ENCODE measurements at regions not wholly inside any gene's neighbourhood (a gene's known extent, or its start where the extent isn't known, plus 50 kb on each side); places are given as distances from the start of the nearest gene placed in this dataset.

DNA sequence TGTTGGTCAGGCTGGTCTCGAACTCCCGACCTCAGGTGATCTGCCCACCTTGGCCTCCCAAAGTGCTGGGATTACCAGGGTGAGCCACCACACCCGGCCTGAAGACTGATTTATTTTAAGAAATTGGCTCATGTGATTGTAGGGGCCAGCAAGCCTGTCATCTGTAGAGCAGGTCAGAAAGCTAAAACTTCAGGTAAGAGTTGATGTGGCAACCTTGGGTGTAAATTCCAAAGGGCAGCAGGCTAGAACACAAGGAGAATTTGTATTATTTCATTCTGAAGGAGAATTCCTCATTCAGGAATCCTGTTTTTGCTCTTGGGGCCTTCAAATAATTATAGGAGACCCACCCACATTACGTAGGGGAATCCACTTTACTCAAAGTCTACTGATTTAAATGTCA, 728.7 kb downstream of the LTN1 start:
- no peak overlapping the region for H3K4me3 ChIP-seq (ENCODE audit: low read length in 3 of 3)
- H3K4me1 ChIP-seq (ENCODE audit: control insufficient read depth in 3 of 3, insufficient read depth in 3 of 3, low read length in 3 of 3), result no peaks in the 10 kb centered on the region
- H3K36me3 ChIP-seq (ENCODE audit: control insufficient read depth in 3 of 3, insufficient read depth in 3 of 3, low read length in 3 of 3), result no peaks in the 10 kb centered on the region
- H3K9ac ChIP-seq (ENCODE audit: low read depth in 1 of 3, low read length in 3 of 3), result no peak overlapping the region
- no peak overlapping the region for H3K27ac ChIP-seq (ENCODE audit: low read depth, low read length)
- H3K9me3 ChIP-seq (ENCODE audit: control insufficient read depth in 3 of 3, low read length in 3 of 3), result no peaks in the 10 kb centered on the region
- H3K27me3 ChIP-seq (ENCODE audit: control insufficient read depth in 3 of 3, insufficient read depth in 3 of 3, low read length in 3 of 3), result no peaks in the 10 kb centered on the region

- Histone ChIP-seq H3K4me3 (ENCODE audit: low read length in 3 of 3) (no peak overlapping the region), H3K27ac (ENCODE audit: low read depth, low read length) (no peak overlapping the region), H3K36me3 (ENCODE audit: control insufficient read depth in 3 of 3, insufficient read depth in 3 of 3, low read length in 3 of 3) (no peaks in the 10 kb centered on the region), H3K4me1 (ENCODE audit: control insufficient read depth in 3 of 3, insufficient read depth in 3 of 3, low read length in 3 of 3) (no peaks in the 10 kb centered on the region), H3K27me3 (ENCODE audit: control insufficient read depth in 3 of 3, insufficient read depth in 3 of 3, low read length in 3 of 3) (no peaks in the 10 kb centered on the region), H3K9ac (ENCODE audit: low read depth in 1 of 3, low read length in 3 of 3) (no peak overlapping the region), H3K9me3 (ENCODE audit: control insufficient read depth in 3 of 3, low read length in 3 of 3) (no peaks in the 10 kb centered on the region)
These were observed 731.4 kb downstream of the LTN1 start for GRCh38 chr21:28261298-28261697.

DNA sequence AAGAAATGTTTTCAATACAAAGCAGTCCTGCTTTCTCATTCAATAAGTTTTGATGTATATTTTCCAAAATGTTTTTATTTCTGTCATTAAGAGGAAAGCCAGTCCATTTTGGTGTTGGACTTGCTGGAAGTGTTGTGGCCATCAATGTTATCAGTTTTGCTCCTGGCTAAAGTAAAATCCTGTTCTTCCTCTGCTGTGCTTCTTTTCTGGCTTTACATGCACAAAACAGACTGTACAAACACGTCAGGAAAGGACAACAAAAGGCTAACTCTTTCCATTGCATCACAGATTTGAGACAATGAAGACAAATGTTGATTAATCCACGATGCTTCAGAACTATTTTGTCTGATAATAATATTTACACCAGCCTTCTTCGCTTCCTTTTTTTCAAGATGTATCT, 735.4 kb downstream of the LTN1 start:
- Histone ChIP-seq H3K36me3 (ENCODE audit: control insufficient read depth in 3 of 3, insufficient read depth in 3 of 3, low read length in 3 of 3) (no peaks in the 10 kb centered on the region), H3K27me3 (ENCODE audit: control insufficient read depth in 3 of 3, insufficient read depth in 3 of 3, low read length in 3 of 3) (no peaks in the 10 kb centered on the region), H3K9ac (ENCODE audit: low read depth in 1 of 3, low read length in 3 of 3) (no peak overlapping the region), H3K9me3 (ENCODE audit: control insufficient read depth in 3 of 3, low read length in 3 of 3) (no peaks in the 10 kb centered on the region), H3K4me1 (ENCODE audit: control insufficient read depth in 3 of 3, insufficient read depth in 3 of 3, low read length in 3 of 3) (no peaks in the 10 kb centered on the region), H3K27ac (ENCODE audit: low read depth, low read length) (no peak overlapping the region), H3K4me3 (ENCODE audit: low read length in 3 of 3) (no peak overlapping the region)

DNA sequence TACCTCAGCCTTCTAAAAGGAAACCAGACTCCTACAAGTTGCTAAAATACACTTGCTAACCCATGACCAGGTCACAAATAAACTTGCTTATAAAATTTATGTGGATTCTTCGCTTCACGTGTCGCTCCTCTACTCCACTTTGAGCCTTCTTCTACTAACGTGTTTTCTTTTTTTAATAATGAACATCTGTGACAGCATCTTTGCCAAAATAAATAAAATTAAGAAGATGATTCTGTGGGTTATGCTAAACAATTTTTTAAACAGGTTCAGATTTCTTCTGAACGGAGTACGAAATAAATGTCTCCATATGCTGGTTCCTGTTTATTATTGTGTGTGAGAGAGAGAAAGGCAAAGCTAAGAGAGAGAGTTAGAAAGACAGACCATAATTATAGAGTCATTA, 735.8 kb downstream of the LTN1 start:
- no peaks in the 10 kb centered on the region for H3K27me3 ChIP-seq (ENCODE audit: control insufficient read depth in 3 of 3, insufficient read depth in 3 of 3, low read length in 3 of 3)
- no peaks in the 10 kb centered on the region for H3K9me3 ChIP-seq (ENCODE audit: control insufficient read depth in 3 of 3, low read length in 3 of 3)
- H3K4me1 ChIP-seq (ENCODE audit: control insufficient read depth in 3 of 3, insufficient read depth in 3 of 3, low read length in 3 of 3), result no peaks in the 10 kb centered on the region
- no peaks in the 10 kb centered on the region for H3K36me3 ChIP-seq (ENCODE audit: control insufficient read depth in 3 of 3, insufficient read depth in 3 of 3, low read length in 3 of 3)
- no peak overlapping the region for H3K27ac ChIP-seq (ENCODE audit: low read depth, low read length)
- H3K9ac ChIP-seq (ENCODE audit: low read depth in 1 of 3, low read length in 3 of 3), result no peak overlapping the region
- H3K4me3 ChIP-seq (ENCODE audit: low read length in 3 of 3), result no peak overlapping the region

GRCh38 chr21:28256420-28256831, 736.3 kb downstream of the LTN1 start:
- Histone ChIP-seq H3K27ac (ENCODE audit: low read depth, low read length) (no peak overlapping the region), H3K9me3 (ENCODE audit: control insufficient read depth in 3 of 3, low read length in 3 of 3) (no peaks in the 10 kb centered on the region), H3K36me3 (ENCODE audit: control insufficient read depth in 3 of 3, insufficient read depth in 3 of 3, low read length in 3 of 3) (no peaks in the 10 kb centered on the region), H3K27me3 (ENCODE audit: control insufficient read depth in 3 of 3, insufficient read depth in 3 of 3, low read length in 3 of 3) (no peaks in the 10 kb centered on the region), H3K4me1 (ENCODE audit: control insufficient read depth in 3 of 3, insufficient read depth in 3 of 3, low read length in 3 of 3) (no peaks in the 10 kb centered on the region), H3K9ac (ENCODE audit: low read depth in 1 of 3, low read length in 3 of 3) (no peak overlapping the region), H3K4me3 (ENCODE audit: low read length in 3 of 3) (no peak overlapping the region)

DNA sequence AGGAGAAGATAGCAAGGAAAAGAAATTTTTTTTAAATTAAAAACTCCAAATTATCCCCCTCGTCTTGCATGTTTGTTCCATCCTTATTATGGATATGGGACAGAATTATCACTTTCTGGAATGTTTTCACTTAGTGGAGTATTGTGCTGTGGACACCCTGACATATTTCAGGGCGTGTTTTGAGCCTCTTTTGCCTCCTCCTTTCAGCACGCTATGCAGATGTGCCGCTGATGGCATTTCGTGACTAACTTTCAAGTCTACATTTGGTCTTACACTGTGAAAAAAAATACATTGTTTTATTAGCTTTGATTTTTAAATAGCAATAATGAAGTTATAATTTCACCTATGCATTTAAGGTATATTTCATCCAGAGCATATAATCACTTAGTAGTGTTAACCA, 738.7 kb downstream of the LTN1 start:
- no peaks in the 10 kb centered on the region for H3K36me3 ChIP-seq (ENCODE audit: control insufficient read depth in 3 of 3, insufficient read depth in 3 of 3, low read length in 3 of 3)
- no peak overlapping the region for H3K27ac ChIP-seq (ENCODE audit: low read depth, low read length)
- H3K9ac ChIP-seq (ENCODE audit: low read depth in 1 of 3, low read length in 3 of 3), result no peak overlapping the region
- no peaks in the 10 kb centered on the region for H3K9me3 ChIP-seq (ENCODE audit: control insufficient read depth in 3 of 3, low read length in 3 of 3)
- H3K27me3 ChIP-seq (ENCODE audit: control insufficient read depth in 3 of 3, insufficient read depth in 3 of 3, low read length in 3 of 3), result no peaks in the 10 kb centered on the region
- no peaks in the 10 kb centered on the region for H3K4me1 ChIP-seq (ENCODE audit: control insufficient read depth in 3 of 3, insufficient read depth in 3 of 3, low read length in 3 of 3)
- no peak overlapping the region for H3K4me3 ChIP-seq (ENCODE audit: low read length in 3 of 3)

DNA sequence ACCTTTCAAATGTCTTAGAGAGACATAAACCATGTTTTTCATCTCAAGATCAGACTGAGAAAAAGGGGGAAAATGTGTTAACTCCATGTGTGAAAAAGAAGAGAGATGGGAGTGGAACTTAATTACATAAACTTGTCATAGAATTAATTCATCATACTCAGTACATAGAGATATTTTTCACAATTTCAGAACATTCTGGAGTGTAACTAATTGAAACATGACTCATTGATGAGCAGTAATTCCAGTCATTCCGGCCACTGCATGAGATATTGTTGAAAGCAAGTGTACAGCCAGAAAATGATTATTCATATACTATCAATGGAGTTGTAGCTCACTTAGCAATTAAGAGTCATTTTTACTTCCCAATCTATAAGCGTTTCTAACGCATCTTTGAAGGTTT, 739.3 kb downstream of the LTN1 start:
- Histone ChIP-seq H3K36me3 (ENCODE audit: control insufficient read depth in 3 of 3, insufficient read depth in 3 of 3, low read length in 3 of 3) (no peaks in the 10 kb centered on the region), H3K4me1 (ENCODE audit: control insufficient read depth in 3 of 3, insufficient read depth in 3 of 3, low read length in 3 of 3) (no peaks in the 10 kb centered on the region), H3K9me3 (ENCODE audit: control insufficient read depth in 3 of 3, low read length in 3 of 3) (no peaks in the 10 kb centered on the region), H3K4me3 (ENCODE audit: low read length in 3 of 3) (no peak overlapping the region), H3K27ac (ENCODE audit: low read depth, low read length) (no peak overlapping the region), H3K27me3 (ENCODE audit: control insufficient read depth in 3 of 3, insufficient read depth in 3 of 3, low read length in 3 of 3) (no peaks in the 10 kb centered on the region), H3K9ac (ENCODE audit: low read depth in 1 of 3, low read length in 3 of 3) (no peak overlapping the region)

GRCh38 chr21:28252928-28253327, 739.7 kb downstream of the LTN1 start:
- no peak overlapping the region for H3K4me3 ChIP-seq (ENCODE audit: low read length in 3 of 3)
- no peaks in the 10 kb centered on the region for H3K27me3 ChIP-seq (ENCODE audit: control insufficient read depth in 3 of 3, insufficient read depth in 3 of 3, low read length in 3 of 3)
- no peaks in the 10 kb centered on the region for H3K4me1 ChIP-seq (ENCODE audit: control insufficient read depth in 3 of 3, insufficient read depth in 3 of 3, low read length in 3 of 3)
- no peaks in the 10 kb centered on the region for H3K9me3 ChIP-seq (ENCODE audit: control insufficient read depth in 3 of 3, low read length in 3 of 3)
- no peak overlapping the region for H3K27ac ChIP-seq (ENCODE audit: low read depth, low read length)
- H3K36me3 ChIP-seq (ENCODE audit: control insufficient read depth in 3 of 3, insufficient read depth in 3 of 3, low read length in 3 of 3), result no peaks in the 10 kb centered on the region
- H3K9ac ChIP-seq (ENCODE audit: low read depth in 1 of 3, low read length in 3 of 3), result no peak overlapping the region

GRCh38 chr21:28250946-28251345, 741.7 kb downstream of the LTN1 start:
- H3K27me3 ChIP-seq (ENCODE audit: control insufficient read depth in 3 of 3, insufficient read depth in 3 of 3, low read length in 3 of 3), result no peaks in the 10 kb centered on the region
- H3K36me3 ChIP-seq (ENCODE audit: control insufficient read depth in 3 of 3, insufficient read depth in 3 of 3, low read length in 3 of 3), result no peaks in the 10 kb centered on the region
- no peaks in the 10 kb centered on the region for H3K4me1 ChIP-seq (ENCODE audit: control insufficient read depth in 3 of 3, insufficient read depth in 3 of 3, low read length in 3 of 3)
- H3K4me3 ChIP-seq (ENCODE audit: low read length in 3 of 3), result no peak overlapping the region
- H3K27ac ChIP-seq (ENCODE audit: low read depth, low read length), result no peak overlapping the region
- no peak overlapping the region for H3K9ac ChIP-seq (ENCODE audit: low read depth in 1 of 3, low read length in 3 of 3)
- no peaks in the 10 kb centered on the region for H3K9me3 ChIP-seq (ENCODE audit: control insufficient read depth in 3 of 3, low read length in 3 of 3)

GRCh38 chr21:28247454-28248020, 745.1 kb downstream of the LTN1 start:
- Histone ChIP-seq H3K27me3 (ENCODE audit: control insufficient read depth in 3 of 3, insufficient read depth in 3 of 3, low read length in 3 of 3) (no peaks in the 10 kb centered on the region), H3K4me1 (ENCODE audit: control insufficient read depth in 3 of 3, insufficient read depth in 3 of 3, low read length in 3 of 3) (no peaks in the 10 kb centered on the region), H3K9ac (ENCODE audit: low read depth in 1 of 3, low read length in 3 of 3) (no peak overlapping the region), H3K4me3 (ENCODE audit: low read length in 3 of 3) (no peak overlapping the region), H3K9me3 (ENCODE audit: control insufficient read depth in 3 of 3, low read length in 3 of 3) (no peaks in the 10 kb centered on the region), H3K27ac (ENCODE audit: low read depth, low read length) (no peak overlapping the region), H3K36me3 (ENCODE audit: control insufficient read depth in 3 of 3, insufficient read depth in 3 of 3, low read length in 3 of 3) (no peaks in the 10 kb centered on the region)

DNA sequence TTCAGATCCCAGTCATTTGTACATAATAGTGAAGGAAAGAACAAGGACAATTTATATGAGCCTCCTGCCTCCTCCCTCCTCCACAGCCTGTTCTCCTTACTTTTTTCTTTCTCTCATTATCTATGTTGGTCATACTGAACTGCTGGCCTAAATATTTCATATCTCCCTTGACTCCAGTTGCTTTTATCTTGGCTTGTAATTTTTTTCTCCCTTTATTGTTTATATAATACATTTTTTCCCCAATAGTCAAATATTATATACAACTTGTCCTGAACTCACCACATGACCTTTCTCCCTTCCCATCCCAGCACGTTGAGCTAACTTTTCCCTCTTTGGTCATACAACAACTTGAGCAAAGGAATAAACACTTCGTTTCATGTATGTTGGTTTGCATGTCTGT, 752.1 kb downstream of the LTN1 start:
- Histone ChIP-seq H3K27me3 (ENCODE audit: control insufficient read depth in 3 of 3, insufficient read depth in 3 of 3, low read length in 3 of 3) (no peaks in the 10 kb centered on the region), H3K27ac (ENCODE audit: low read depth, low read length) (no peak overlapping the region), H3K4me3 (ENCODE audit: low read length in 3 of 3) (no peak overlapping the region), H3K4me1 (ENCODE audit: control insufficient read depth in 3 of 3, insufficient read depth in 3 of 3, low read length in 3 of 3) (no peaks in the 10 kb centered on the region), H3K9me3 (ENCODE audit: control insufficient read depth in 3 of 3, low read length in 3 of 3) (no peaks in the 10 kb centered on the region), H3K36me3 (ENCODE audit: control insufficient read depth in 3 of 3, insufficient read depth in 3 of 3, low read length in 3 of 3) (no peaks in the 10 kb centered on the region), H3K9ac (ENCODE audit: low read depth in 1 of 3, low read length in 3 of 3) (no peak overlapping the region)

Data from skeletal muscle tissue (tissue), 3 donors.